CD4-positive, alpha-beta T cell treated with Interleukin-17A for 1 hour (primary cell): ENCODE measurements at regions not wholly inside any gene's neighbourhood (a gene's known extent, or its start where the extent isn't known, plus 50 kb on each side); places are given as distances from the start of the nearest gene placed in this dataset.
"Not testable (repeated sequence)": the region's sequence is repeated elsewhere in the genome, so short reads cannot be mapped to it uniquely, and the experiment has no call there.

Source experiments
- DNase-seq: peaks from one replicate; pipeline ENCODE4 v3.0.0-alpha.2; 2020

DNA sequence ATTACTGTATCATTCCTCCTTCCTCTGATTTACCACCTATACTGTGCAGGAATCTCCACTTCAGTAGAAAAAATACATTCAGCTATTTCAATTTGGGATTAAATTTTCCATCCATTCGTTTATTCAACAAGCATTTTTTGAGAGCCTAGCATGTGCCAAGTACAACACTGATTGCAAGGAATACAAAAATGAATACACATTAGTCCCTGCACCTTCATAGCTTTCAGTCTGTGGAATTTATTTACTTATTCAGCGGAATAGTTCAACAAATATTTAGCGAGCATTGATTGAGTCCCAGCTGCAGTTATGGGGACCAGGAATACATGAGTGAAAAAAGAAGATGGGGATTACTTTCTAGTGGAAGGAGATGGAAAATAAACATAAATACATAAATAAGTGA lies 606.8 kb upstream of the TBL1XR1 start:
- DNase-seq, result no peak

DNA sequence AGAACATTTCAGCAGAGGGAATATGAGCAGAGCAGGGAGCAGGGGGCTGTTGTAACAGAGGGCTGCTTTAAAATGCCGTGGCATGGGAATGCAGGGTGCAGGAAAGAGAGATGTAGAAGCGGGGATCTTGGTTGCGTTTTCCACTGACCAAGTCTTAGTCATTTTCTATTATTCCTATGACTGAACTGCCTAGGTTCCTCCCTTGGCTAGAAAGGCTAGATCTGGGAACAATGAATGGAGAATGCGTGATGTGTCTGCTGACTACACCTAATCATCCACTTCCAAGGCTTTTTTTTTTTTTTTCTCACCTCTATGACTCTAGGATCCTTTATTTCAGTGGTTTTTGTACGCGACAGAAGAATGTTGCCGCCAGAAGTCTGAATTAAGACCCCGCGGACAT lies 607.4 kb upstream of the TBL1XR1 start:
- DNase-seq, result no peak

DNA sequence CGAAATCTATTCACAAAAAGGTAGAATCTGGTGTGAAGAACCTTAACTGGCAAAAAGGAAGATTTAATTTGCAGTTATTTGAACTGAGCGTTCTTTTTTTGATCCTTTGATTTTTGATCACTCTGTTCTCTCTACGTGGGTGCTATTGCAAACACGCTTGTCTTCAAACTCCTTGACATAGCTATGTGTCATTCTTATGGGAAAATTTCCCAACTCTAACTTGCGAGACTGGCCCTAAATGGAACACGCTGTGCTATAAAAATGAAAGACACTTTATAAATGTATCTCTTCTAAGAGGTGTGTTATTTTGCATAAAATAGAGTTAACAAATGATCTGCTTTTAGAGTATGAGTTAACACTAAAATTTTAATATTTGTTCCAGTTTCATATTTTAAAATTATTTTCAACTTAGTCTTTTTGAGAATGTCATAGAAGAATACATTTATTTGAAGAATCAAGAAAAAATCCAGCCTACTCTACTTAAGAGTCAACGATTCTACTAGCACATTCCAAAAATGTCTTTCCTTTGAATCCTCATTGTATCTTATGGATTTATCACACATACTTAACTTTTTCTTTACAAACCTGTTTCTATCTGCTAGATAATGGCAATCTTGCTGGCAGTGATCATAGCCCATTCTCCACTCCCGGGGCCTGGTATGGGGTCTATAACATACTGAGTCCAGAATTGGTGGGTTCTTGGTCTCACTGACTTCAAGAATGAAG lies 610.0 kb upstream of the TBL1XR1 start:
- DNase-seq, result no peak

DNA sequence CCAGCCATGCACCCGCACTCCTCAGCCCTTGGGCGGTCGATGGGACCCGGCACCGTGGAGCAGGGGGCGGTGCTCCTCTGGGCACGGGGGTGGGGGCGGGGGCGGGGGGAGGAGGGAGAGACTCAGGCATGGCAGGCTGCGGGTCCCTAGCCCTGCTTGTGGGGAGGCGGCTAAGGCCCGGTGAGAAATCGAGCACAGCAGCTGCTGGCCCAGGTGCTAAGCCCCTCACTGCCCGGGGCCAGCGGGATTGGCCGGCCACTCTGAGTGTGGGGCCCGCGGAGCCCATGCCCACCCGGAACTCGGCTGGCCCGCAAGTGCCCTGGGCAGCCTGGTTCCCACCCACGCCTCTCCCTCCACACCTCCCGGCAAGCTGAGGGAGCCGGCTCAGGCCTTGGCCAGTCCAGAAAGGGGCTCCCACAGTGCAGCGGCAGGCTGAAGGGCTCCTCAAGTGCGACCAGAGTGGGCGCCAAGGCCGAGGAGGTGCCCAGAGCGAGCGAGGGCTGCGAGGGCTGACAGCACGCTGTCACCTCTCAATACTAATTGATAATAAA lies 611.7 kb upstream of the TBL1XR1 start:
- not testable (repeated sequence) for DNase-seq

DNA sequence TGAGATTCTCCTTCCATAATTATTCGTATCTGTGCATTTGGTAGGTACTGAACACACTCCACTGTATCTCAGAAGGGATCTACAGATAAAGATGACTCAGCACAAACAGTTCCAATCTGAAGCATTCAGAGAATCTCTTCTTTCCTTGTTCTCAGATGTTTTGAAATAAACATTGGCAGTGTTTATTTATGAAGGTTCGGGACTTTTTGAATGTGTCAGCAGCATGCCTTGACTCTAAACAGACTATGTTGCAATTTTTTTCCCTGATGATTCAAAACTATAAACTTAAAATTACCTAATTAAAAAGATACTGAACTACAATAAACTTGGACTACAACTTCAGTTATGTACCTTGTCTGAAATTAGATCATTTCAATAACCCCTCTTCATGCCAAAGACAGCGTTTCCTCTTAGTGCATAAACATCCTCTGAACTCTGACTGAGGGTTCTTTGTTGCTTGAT lies 612.9 kb upstream of the TBL1XR1 start:
- DNase-seq, result no peak

DNA sequence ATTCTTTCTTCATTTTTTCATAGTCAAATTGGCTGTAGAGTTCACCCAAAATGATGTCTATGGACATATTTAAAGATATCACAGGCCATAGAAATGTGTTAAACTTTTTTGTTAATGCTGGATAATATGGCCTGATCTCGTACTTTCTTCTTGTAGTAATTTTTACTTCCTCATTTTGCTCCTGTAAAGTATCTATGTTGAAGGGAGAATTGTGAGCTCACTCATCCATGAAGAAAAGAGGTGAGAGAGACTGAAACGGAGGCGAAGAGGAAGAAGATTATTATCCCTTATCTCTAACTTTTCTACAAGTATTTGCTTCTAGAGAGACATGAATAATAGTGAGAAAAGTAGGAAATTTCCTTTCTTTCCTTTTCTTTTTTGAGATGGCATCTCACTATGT lies 613.8 kb upstream of the TBL1XR1 start:
- DNase-seq, result no peak

DNA sequence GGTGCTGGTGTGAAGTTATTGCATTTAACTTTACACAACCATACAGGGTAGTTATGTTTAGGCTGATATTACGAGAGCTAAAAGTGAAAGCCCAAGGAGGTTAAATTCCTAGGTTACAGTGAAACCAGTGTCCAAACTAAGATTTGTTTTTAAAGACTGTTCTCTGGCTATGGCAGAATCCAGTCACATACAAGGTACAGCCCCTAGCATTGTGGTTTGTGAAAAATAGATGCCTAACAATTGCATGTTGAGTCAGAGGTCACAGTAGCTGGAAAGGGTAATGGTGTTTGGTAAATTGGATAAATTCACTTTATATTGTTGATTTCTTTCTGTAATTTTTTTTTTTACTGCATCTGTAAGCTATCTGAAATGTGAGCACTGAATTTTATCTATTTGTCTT lies 614.6 kb upstream of the TBL1XR1 start:
- no peak for DNase-seq

DNA sequence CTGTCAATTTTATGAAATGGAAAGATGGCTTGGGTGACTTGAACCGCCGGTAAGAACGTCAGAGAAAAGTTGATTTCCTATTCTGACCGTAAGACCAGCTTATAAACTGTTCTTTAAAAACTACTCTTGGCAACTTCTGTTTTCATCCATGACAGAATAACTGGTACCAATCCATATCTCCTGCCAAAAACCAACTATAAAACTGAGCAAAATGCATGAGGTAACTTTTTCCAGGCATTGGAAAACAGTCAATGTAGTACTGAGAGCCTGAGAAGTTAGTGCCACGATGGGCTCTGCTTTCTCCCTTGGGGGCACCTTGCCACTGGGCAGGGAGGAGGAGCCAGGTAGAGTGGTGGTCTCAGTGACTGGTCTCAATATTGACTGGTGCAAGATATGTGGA lies 615.2 kb upstream of the TBL1XR1 start:
- DNase-seq, result no peak

DNA sequence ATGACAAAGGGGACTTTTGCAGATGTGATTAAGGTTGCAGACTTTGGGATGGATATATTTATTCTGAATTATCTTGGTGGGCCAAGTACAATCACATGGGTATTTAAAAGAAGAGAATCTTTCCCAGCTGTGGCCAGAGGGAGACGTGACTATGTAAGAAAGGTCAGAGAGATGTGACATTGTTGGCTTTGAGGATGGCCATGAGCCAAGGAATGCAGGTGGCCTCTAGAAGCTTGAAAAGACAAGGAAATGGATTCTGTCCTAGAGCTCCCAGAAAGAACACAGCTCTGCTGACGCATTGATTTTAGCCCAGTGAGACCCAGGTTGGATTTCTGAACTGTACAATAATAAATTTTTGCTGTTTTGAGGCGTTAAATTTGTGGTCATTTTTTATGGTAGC lies 616.0 kb upstream of the TBL1XR1 start:
- no peak for DNase-seq

DNA sequence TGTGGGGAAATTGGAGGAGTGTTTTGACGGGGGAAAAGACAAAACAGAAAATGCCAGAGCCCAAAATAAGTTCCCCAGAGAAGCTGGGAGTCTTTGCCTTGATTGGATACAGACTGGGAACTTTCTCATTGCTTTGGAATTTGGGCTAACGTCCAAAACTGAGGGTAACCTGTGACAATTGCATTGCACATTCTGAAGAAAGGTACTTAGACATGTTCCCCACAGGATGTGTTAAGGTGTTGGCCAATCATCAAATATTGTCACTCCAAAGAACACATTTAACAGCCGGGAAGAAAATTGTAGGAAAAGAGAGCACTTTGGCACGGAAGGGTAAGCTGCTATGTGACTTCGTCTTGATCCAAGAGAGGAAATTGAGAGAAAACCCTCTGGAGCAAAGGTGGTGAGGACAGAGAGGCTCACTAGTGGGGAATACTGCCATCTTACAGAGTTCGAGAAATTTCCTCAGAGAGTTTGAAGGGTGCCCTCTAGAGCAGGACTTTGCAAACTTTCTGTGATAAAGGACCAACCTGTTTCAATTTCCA lies 619.5 kb upstream of the TBL1XR1 start:
- no peak for DNase-seq

DNA sequence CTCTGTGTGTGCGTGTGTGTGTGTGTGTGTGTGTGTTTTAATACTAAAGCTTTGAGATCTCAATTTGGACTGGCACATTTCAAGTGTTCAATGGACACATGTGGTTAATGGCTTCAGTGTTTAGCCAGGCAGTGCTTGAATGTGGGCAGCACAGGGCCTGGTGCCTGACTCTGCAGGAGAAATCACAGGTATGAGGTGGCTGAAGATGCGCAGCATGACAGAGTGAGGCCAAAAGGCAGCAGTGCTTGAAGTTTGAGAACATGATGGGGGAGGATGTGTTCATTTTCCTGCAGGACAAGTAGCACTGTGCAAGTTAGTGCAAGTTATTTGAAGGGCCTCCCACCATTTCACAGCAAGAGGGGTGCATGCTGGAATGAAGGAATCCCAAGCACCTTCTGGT lies 620.5 kb upstream of the TBL1XR1 start:
- no peak for DNase-seq

DNA sequence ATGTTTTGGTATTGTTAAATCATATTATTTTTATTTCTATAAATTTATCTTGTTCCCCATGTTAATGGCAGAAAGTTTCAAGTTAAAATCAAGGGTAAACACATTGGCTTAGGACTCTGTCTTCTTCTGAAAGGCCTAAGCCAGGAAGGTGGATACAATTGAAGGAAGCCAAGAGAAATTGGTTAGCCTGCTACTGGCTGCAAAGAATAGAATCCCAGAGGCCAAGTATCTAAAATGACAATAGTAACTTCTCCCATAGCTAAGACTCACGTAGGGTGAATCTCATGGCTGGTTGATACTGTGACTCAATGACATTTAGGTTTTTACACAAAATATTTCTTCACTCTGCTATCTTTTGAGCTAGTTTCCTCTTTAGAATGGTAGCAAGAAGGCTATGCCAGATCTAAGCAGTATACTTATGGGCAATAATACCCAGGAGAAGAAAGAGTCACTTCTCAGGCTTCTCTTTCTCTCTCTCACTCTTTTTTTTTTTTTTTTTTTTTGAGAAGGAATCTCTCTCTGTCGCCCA lies 621.5 kb upstream of the TBL1XR1 start:
- no peak for DNase-seq

DNA sequence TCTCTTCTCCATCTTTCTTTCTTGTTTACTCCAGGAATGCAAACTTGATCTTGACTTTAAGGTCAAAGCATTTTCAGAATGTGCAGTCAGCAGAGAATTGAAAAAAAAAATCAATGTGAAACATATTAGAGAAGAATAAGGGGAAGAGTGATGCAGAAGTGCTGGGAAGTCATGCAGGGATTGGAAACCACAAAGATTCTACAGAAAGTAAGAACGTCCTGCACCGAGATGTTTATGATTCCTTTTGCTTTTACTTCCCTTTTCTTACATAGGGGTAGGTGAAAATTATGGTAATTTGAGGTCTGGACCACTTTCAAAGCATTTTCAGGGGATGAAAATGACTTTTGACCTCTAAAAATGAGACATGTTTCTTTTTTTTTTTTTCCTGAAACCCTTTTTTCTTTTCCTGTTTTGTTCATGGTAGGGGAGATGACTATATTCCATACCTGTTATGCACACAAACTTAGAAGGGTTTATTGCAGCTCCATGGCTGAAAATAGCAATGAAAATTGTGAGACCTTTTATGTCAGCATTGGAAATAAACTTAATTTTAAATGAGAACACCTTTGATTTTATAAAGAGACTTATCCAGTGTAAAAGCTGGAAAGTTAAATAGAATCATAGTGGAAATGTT lies 623.5 kb upstream of the TBL1XR1 start:
- DNase-seq, result no peak

DNA sequence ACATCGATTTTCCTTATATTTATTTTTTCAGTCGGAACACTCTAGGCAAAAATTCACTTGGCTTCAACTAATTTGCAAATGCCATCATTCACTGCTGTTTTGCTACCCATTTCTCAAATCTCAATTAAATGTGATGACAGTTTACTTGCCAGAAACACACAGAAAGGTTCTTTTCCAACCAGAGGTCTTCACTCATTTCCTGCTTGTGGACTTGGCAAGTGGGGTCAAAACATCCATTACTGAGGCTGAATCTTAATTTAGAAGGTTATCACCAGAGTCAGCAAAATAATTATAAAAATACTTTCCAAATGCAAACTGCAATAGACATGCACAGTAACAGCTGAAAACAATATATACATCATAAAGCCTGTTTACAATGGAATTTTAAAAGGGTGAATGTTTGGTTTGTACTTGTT lies 625.4 kb upstream of the TBL1XR1 start:
- no peak for DNase-seq

DNA sequence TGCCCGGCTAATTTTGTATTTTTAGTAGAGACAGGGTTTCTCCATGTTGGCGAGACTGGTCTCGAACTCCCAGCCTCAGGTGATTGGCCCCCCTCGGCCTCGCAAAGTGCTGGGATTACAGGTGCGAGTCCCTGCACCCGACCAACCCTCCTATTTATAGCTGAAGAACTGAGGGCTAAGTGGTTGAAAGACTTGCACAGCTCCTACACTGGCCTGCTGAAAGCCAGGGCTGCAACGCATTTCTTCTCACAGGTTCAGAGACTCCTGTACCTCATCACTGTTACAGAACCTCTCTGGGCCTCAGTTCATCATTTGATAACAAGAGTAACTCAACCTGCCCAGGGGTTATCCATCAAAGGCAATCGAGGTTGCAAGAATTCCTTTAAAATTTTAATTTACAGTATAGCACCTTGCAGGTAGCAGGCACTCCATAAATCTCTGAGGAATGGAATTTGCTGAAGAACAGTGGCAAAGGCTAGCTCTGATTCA lies 626.5 kb upstream of the TBL1XR1 start:
- no peak for DNase-seq

DNA sequence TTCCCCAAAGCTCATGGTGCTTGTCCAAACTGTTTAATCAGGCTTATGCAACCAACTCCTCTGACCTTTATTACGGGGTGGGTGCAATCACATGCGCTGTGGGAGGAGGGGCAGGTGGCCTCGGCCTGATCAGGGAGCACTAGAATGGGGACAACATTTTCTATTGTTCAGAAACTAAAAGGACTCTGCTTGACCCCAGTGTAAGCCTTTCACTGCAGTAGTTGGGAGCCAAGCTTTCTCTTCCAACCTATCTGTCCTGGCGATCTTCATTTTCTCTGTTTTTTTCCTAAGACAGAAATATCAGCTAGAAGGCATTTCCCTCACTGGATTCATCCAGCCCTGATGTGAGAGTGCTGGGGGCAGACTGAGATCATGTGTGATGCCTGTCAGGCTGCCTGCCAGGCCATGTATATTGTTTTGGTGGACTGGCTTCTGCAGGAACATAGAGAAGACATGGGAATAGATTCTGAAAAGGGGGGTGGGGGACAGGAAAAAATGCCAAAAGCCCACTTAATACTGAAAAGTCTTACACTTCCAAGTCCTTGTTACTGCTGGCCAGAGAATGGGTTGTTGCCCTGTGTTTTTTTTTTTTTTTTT lies 627.0 kb upstream of the TBL1XR1 start:
- DNase-seq, result no peak

DNA sequence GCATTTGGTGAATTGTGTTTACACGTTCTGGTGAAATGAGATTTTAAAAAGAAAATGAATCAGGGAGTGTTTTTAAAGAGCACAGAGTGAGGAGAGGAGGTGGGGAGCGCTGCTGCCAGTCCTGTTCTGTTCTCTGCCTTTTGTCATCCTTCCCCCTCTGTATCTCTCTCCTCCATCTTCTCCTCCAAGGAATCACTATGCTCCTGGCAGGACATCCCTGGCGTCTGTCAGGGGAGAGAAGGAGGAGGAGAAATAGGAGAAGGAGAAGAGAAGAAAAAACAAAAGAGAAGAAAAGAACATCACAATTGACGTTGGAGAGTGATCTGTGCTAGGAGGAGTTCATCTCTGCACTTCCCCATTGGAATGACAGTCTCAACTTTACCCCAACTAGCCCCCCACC lies 627.6 kb upstream of the TBL1XR1 start:
- DNase-seq, result no peak

DNA sequence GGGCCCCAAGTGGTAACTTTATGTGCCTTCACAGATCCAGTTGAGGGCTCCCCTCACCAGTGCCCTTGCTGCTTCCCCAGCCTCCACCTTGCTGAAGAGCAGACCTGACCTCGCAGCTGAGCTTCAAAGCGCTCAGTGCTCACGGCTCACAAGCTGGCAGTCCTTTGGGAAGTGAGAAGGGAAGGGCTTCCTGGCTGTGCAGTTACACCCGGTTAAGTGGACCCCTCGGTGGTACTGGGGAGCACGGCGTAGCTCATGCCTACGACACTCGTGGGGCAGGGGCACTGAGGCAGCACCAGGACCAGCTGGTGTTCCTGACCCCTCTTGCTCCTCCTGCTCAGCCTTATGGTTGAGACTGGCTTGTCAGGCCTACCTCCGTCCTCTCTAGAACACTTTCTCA lies 629.0 kb upstream of the TBL1XR1 start:
- DNase-seq, result no peak

DNA sequence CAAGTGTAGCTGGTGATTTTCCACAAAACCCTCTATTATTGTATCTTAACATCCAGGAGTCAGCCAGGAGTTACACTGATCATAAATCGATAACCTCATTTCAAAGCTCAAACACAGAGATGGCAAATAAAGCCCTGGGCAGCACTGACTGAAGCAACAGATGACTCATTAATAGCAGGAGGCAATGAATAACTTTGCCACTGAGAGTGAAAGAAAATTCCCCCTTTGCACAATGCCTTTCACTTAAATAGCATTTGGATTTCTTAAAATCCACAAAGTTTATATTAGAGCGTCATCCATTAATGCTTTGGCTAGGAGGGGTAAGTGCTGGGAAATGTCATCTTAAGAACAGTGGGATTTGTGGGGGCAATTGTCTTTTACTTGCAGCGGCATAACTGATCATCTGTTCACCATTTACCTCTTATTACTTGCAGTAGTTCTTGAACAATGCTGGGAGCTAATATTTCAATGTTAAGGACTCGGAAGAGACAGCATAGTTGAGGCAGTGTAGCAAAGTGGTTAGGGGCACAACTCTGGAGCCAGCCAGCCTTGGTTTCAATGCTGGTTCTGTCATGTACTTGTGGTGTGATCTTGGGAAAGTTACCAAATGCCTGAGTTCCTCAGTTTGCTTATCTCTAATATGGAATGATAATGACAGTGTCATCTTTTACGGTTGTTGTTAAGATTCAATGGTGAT lies 630.4 kb upstream of the TBL1XR1 start:
- no peak for DNase-seq

DNA sequence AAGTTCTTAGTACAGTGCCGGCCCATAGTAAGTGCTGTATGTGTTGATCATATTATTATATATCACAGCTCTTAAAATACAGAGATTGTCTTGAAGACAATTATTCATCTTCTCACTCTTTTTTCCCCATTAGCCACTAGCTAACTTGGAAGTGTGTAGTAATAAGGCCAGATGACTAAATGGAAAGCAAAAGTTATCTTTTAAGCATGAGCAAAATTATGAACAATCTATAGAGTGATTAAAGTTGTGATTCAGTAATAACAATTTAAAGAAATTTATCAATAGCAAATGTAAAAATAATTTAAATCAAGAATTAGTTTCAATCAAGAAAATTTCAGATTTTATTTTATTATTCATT lies 630.9 kb upstream of the TBL1XR1 start:
- DNase-seq, result no peak

DNA sequence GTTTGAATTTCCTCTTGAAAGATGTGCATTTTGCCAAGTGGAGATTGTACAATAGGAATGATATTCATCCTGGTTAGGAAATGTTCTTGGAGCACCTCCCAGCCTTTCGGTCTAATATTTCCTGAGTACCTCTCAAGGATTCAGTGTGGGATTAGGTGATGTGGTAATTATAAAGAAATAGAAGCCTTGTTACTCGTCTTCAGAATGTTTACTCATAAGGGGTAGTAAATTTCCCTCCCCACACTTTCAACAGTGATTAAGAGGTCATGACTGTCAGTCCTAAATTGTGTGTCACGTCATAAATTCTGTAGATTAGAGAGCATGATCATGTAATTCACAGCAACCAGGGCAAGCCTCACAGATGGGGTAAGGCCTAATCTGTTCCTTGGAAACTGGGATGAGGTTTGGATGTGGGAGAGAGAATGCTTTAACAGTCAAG lies 633.1 kb upstream of the TBL1XR1 start:
- DNase-seq, result no peak

DNA sequence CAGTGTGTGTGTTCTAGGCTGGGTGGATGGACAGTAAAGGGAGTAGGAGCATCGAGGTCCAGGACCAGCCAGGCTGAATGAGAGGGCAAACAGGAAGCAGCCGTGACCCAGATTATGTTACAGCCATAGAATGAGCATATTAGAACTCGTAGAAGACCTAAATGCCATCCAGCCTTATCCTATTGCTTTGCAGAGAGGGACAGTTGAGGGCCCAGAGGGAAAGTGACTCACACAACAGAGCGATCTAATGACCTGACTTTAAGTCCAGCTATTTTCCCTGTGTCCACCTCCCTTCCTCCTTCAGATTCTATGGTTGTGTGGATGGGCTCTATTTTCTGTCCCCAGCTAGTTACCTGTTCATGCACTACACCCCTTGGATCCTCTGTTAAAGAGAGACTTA lies 634.1 kb upstream of the TBL1XR1 start:
- DNase-seq, result no peak

DNA sequence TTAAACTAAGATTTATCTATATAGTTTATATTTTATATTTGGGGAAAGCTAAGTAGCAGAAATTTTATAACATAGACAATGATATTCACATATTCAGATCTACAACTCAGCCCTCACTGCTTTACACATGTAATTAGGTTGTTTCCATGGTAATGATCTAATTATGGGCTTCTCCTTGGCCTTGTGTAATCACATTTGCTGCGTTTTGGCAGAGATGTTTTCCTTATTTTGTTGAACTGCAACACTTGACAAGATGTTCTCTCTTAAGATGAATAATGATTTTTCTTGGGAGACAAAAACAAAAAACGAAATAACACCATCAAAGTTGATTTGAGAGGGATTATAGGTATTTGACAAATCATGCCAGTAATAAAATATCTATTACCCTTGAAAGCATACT lies 635.6 kb upstream of the TBL1XR1 start:
- DNase-seq, result no peak
